Neural progenitor cell (in vitro differentiated cells): ENCODE measurements at regions not wholly inside any gene's neighbourhood (a gene's known extent, or its start where the extent isn't known, plus 50 kb on each side); places are given as distances from the start of the nearest gene placed in this dataset.

Experiments
- CTCF ChIP-seq: fragments of 200-600 bp; sonication (generic); IDR thresholded peaks from 2 replicates; pipeline ENCODE4 v1.5.1; 2017; ENCODE audit warnings: antibody characterized with exemption, mild to moderate bottlenecking
- EZH2 ChIP-seq: fragments of 200-600 bp; sonication (generic); IDR thresholded peaks from 2 replicates; pipeline ENCODE4 v1.6.1; 2017; ENCODE audit warnings: antibody characterized with exemption, mild to moderate bottlenecking, moderate library complexity

GRCh38 chr7:123270570-123270969 lies 70.8 kb upstream of the SLC13A1 start:
- TF ChIP-seq CTCF (no peak), EZH2 (no peak)
